Right atrium auricular region (tissue), 2 donors: ENCODE measurements at regions not wholly inside any gene's neighbourhood (a gene's known extent, or its start where the extent isn't known, plus 50 kb on each side); places are given as distances from the start of the nearest gene placed in this dataset.

Experiments used
- DNase-seq: peaks from one replicate; pipeline ENCODE4 v3.0.0-alpha.2; 2019; ENCODE audit warnings: low spot score
- H3K27ac ChIP-seq, 2 donors: fragments of 200-600 bp; sonication (generic); 1 replicate in 1 of 2; 2 replicates in 1 of 2; pipeline ENCODE4 v1.5.1; 2016 to 2019
- H3K27me3 ChIP-seq, 2 donors: fragments of 200-600 bp; sonication (generic); one replicate each; pipeline versions ENCODE4 v1.5.1 to v1.6.0; 2017 to 2019
- H3K36me3 ChIP-seq: fragments of 200-600 bp; sonication (generic); one replicate; pipeline ENCODE4 v1.5.1; 2016
- H3K4me1 ChIP-seq, 2 donors: fragments of 200-600 bp; sonication (generic); one replicate each; pipeline versions ENCODE4 v1.5.1 to v1.6.0; 2017 to 2019
- H3K4me3 ChIP-seq, 2 donors: fragments of 200-600 bp; sonication (generic); 1 replicate in 1 of 2; 2 replicates in 1 of 2; pipeline ENCODE4 v1.5.1; 2017 to 2019; ENCODE audit warnings: mild to moderate bottlenecking in 1 of 2, moderate library complexity in 1 of 2
- H3K9me3 ChIP-seq, 2 donors: fragments of 200-600 bp; sonication (generic); one replicate each; pipeline ENCODE4 v1.5.1; 2019
- TF ChIP-seq, protein P1 (sequence below), 2 donors: fragments of 200-600 bp; sonication (generic); IDR thresholded peaks; one replicate each; pipeline ENCODE4 v1.5.1; 2019; ENCODE audit warnings: antibody characterized with exemption in 2 of 2

DNA sequence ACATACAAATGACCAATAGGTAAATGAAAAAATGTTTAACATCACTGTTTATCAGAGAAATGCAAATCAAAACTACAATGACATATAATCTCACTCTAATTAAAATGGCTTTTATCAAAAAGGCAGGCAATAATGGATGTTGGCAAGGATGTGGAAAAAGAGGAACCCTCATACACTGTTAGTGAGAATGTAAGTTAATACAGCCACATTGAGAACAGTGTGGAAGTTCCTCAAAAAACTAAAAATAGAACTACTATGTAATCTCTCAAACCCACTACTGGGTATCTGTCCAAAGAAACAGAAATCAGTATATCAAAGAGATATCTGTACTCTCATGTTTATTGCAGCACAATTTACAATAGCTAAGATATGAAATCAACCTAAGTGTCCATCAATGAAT is 165.9 kb upstream of the HHIP start:
- no peak overlapping the region for H3K27ac ChIP-seq
- TF ChIP-seq, protein P1, sequence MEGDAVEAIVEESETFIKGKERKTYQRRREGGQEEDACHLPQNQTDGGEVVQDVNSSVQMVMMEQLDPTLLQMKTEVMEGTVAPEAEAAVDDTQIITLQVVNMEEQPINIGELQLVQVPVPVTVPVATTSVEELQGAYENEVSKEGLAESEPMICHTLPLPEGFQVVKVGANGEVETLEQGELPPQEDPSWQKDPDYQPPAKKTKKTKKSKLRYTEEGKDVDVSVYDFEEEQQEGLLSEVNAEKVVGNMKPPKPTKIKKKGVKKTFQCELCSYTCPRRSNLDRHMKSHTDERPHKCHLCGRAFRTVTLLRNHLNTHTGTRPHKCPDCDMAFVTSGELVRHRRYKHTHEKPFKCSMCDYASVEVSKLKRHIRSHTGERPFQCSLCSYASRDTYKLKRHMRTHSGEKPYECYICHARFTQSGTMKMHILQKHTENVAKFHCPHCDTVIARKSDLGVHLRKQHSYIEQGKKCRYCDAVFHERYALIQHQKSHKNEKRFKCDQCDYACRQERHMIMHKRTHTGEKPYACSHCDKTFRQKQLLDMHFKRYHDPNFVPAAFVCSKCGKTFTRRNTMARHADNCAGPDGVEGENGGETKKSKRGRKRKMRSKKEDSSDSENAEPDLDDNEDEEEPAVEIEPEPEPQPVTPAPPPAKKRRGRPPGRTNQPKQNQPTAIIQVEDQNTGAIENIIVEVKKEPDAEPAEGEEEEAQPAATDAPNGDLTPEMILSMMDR (IDR thresholded peaks at IDR 0.05) = no peak
- no peaks in the 10 kb centered on the region for H3K27me3 ChIP-seq

DNA sequence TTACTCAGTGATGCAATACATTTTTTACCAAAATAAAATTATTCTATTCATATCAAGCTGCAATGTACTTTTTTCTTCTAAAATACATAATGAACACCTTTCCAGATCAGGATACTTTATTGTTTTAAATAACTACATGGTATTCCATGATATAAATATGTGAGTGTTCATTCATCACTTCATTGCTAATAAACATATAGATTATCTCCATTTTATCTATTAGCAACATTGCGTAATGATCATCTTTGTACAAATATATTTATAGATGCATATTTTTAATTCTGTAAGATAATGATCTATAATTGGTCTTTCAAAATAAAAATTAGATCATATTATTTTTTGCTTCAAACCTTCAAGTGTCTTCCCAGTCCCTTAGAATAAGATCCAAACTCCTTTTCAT is 156.1 kb upstream of the HHIP start:
- DNase-seq = no peak
- TF ChIP-seq, protein P1 (IDR thresholded peaks at IDR 0.05) = no peak
- H3K4me1 ChIP-seq = no peaks in the 10 kb centered on the region
- no peaks in the 10 kb centered on the region for H3K36me3 ChIP-seq
- H3K27ac ChIP-seq = no peak overlapping the region
- H3K4me3 ChIP-seq = no peak overlapping the region
- H3K9me3 ChIP-seq = no peaks in the 10 kb centered on the region
- H3K27me3 ChIP-seq = no peaks in the 10 kb centered on the region

More for the DNA sequence above, 165.9 kb upstream of the HHIP start:
- Histone ChIP-seq H3K9me3 (peaks cover 0 to 13% of the 10 kb centered on the region in 2 donors), H3K4me1 (no peaks in the 10 kb centered on the region), H3K4me3 (no peak overlapping the region), H3K36me3 (no peaks in the 10 kb centered on the region)
- no peak for DNase-seq

DNA sequence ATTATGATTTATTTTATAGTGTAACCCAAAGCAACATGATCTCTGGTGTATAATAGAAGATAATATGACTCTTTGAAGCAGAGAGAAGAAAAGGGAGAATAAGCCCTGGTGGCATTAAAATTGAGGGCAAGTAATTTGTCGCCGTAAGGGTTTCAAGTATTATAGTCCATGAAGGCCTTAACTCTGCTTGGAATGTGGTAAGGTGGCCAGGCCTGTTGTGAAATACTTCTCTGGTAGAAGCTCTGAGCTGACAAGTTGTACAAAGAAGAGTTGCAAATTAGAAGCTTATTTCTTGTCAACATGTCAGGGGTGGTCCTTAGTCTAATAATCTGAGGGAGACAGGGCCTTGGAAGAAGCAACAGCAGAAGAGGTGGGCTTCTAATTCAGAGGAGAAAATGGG is 151.7 kb upstream of the HHIP start:
- TF ChIP-seq, protein P1 (IDR thresholded peaks at IDR 0.05) = no peak
- Histone ChIP-seq H3K4me1 (no peaks in the 10 kb centered on the region), H3K9me3 (no peaks in the 10 kb centered on the region), H3K4me3 (no peak overlapping the region), H3K27me3 (no peaks in the 10 kb centered on the region), H3K27ac (no peak overlapping the region), H3K36me3 (no peaks in the 10 kb centered on the region)
- DNase-seq = no peak

DNA sequence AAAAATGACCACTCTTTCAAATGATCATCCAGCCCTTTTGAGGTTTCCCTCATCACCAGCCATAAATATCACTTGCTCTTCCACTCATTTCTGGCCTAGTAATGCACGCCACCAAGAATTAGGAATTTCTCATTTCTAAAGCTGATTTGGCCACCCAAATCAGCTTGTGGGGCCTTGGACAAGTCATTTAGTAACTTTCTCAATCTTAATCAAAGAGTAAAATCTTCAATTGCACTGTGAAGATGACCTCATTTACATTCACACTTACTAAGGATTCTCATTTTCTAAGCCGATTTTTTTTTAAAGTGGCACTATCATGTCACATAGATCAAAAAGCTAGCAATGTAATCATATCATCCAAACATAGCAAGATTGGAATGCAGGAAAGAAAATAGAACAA is 150.0 kb upstream of the HHIP start:
- H3K4me1 ChIP-seq = no peaks in the 10 kb centered on the region

DNA sequence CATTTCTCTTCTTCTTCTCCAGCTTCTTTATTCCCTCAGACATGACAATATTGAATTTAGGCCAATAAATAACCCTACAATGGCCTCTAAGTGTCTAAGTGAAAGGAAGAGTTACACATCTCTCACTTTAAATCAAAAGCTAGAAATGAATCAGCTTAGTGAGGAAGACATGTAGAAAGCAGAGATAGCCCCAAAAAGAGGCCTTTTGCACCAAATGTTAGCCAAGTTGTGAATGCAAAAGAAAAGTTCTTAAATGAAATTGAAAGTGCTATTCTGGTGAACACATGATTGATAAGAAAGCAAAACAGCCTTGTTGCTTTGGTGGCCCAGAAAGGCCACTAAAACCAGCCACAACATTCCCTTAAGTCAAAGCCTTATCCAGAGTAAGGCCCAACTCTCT is 146.2 kb upstream of the HHIP start:
- Histone ChIP-seq H3K4me3 (no peak overlapping the region), H3K36me3 (no peaks in the 10 kb centered on the region), H3K27me3 (no peaks in the 10 kb centered on the region), H3K4me1 (no peaks in the 10 kb centered on the region), H3K9me3 (peaks cover 0 to 7% of the 10 kb centered on the region in 2 donors), H3K27ac (no peak overlapping the region)
- DNase-seq = no peak
- TF ChIP-seq, protein P1 (IDR thresholded peaks at IDR 0.05) = no peak

More for the DNA sequence above, 150.0 kb upstream of the HHIP start:
- Histone ChIP-seq H3K27ac (no peak overlapping the region), H3K4me3 (no peak overlapping the region), H3K27me3 (no peaks in the 10 kb centered on the region), H3K36me3 (no peaks in the 10 kb centered on the region), H3K9me3 (peaks cover 0 to 7% of the 10 kb centered on the region in 2 donors)
- TF ChIP-seq, protein P1 (IDR thresholded peaks at IDR 0.05) = no peak
- no peak for DNase-seq

DNA sequence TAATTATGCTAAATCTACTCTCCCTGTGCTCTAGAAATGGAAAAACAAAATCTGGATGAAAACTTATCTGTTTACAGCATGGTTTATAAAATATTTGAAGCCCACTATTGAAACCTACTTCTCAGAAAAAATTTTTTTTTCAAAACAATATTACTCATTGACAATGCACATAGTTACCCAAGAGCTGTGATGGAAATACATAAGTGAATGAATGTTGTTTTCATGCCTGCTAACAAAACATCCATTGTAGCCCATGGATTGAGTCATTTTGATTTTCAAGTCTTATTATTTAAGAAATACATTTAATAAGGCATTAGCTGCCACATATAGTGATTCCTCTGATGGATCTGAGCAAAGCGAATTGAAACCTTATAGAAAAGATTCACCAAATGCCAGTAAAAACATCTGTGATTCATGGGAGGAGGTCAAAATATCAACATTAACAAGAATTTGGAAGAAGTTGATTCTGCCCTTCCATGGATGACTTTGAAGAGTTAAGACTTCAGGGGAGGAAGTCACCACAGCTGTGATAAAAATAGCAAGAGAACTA is 144.7 kb upstream of the HHIP start:
- Histone ChIP-seq H3K9me3 (peaks cover 0 to 7% of the 10 kb centered on the region in 2 donors), H3K27me3 (no peaks in the 10 kb centered on the region), H3K36me3 (no peaks in the 10 kb centered on the region), H3K4me1 (no peaks in the 10 kb centered on the region), H3K27ac (no peak overlapping the region), H3K4me3 (no peak overlapping the region)
- TF ChIP-seq, protein P1 (IDR thresholded peaks at IDR 0.05) = no peak
- no peak for DNase-seq
